Activated T-helper 17 cell treated with anti-CD3 and anti-CD28 coated beads, Interleukin-2, amount 50 U/mL, for 72 hours (primary cell): ENCODE measurements at regions not wholly inside any gene's neighbourhood (a gene's known extent, or its start where the extent isn't known, plus 50 kb on each side); places are given as distances from the start of the nearest gene placed in this dataset.
"Not testable (repeated sequence)": the region's sequence is repeated elsewhere in the genome, so short reads cannot be mapped to it uniquely, and the experiment has no call there.

Experiments
- ATAC-seq: fragments of 150-1000 bp; cut with Tn5 transposase; replicated peaks from 2 replicates; pipeline ENCODE4 v1.10.0; 2021; ENCODE audit warnings: mild to moderate bottlenecking, moderate library complexity
- H3K27ac Mint-ChIP-seq: one replicate; pipeline ENCODE4 v1.8.0; 2022; ENCODE audit warnings: mixed read lengths
- H3K27me3 Mint-ChIP-seq: one replicate; pipeline ENCODE4 v1.8.0; 2022; ENCODE audit warnings: mixed read lengths
- H3K36me3 Mint-ChIP-seq: one replicate; pipeline ENCODE4 v1.8.0; 2022; ENCODE audit warnings: low read depth, mild to moderate bottlenecking, mixed read lengths
- H3K4me1 Mint-ChIP-seq: one replicate; pipeline ENCODE4 v1.8.0; 2022; ENCODE audit warnings: mixed read lengths
- H3K4me3 Mint-ChIP-seq: one replicate; pipeline ENCODE4 v1.8.0; 2022; ENCODE audit warnings: mild to moderate bottlenecking, mixed read lengths
- H3K9me3 Mint-ChIP-seq: one replicate; pipeline ENCODE4 v1.8.0; 2022; ENCODE audit warnings: mixed read lengths

DNA sequence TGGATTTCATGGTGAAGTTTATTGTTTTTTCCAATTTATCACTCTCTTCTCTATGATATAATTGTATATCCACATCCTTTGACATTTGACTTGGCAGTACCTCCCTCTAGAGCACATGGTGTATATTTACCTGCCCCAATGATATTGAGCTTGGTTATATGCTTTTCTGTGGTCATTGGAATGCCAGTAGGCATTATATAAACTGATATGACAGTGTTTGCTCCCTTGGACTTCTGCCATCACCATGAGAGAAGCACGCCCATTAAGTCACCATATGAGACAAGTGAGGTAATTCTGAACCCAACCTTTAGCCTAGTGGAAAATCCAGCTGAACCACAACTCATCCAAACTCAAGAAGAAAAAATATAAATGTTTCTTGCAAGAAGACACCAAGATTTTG lies 2761.5 kb downstream of the ARAP2 start:
- Mint-ChIP-seq H3K4me1 (no peaks in the 10 kb centered on the region), H3K4me3 (no peak overlapping the region), H3K27ac (no peak overlapping the region), H3K9me3 (peaks cover 6% of the 10 kb centered on the region), H3K27me3 (no peaks in the 10 kb centered on the region), H3K36me3 (no peaks in the 10 kb centered on the region)
- ATAC-seq, result no peak

DNA sequence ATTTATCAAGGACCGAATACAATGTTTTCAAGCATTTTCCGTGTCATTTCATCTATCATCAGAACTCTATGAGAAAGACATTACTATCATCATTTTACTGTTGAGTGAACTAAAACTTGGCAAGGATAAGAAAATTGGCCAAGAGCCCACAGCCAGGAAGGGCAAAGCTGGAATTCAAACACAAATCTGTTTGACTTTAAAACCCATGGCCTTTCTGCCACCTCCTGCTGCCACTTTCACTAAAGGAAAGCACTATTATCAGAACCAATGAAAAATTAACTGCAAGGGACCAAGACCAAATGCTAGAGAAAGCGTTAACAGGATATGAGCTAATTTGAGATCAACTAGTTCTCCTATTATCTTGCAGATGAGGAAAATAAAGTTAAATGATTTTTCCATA lies 2759.2 kb downstream of the ARAP2 start:
- ATAC-seq, result no peak
- Mint-ChIP-seq H3K4me1 (no peaks in the 10 kb centered on the region), H3K27me3 (no peaks in the 10 kb centered on the region), H3K27ac (no peak overlapping the region), H3K9me3 (peaks cover 6% of the 10 kb centered on the region), H3K36me3 (no peaks in the 10 kb centered on the region), H3K4me3 (no peak overlapping the region)

DNA sequence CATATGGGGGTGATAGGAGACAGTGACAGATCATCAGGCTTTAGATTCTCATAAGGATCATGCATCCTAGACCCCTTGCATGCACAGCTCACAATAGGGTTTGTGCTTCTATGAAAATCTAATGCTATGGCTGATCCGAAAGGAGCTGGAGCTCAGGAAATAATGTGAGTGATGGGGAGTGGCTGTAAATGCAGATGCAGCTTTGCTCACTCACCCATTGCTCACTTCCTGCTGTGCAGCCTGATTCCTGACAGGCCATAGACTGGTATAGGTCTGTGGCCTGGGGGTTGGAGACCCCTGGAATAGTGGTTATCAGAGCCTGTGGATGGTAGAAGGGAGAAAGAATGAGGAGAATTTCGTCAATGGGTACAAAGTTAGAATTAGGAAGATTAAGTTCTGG lies 2751.1 kb downstream of the ARAP2 start:
- no peak overlapping the region for H3K4me3 Mint-ChIP-seq
- no peak for ATAC-seq
- H3K27me3 Mint-ChIP-seq, result no peaks in the 10 kb centered on the region
- H3K4me1 Mint-ChIP-seq, result no peaks in the 10 kb centered on the region
- no peaks in the 10 kb centered on the region for H3K36me3 Mint-ChIP-seq
- H3K27ac Mint-ChIP-seq, result no peak overlapping the region
- no peaks in the 10 kb centered on the region for H3K9me3 Mint-ChIP-seq

DNA sequence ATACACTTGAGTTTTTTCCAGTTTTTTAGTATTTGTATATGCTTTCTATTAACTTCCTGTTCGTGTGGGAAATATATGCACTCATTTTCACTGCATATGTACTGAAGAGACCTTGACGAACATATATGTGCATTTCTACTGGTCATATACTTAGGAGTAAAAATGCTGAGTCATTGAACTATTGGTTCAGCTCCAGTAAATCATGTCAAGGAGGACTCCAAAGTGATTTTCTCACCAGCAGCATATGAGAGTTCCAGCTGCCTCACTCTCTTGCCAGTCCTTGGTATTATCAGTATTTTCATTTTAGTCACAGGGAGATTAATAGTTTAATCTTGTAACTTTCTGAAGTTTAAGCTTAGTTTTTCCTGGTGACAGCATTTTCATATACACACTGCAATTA lies 2750.2 kb downstream of the ARAP2 start:
- no peak overlapping the region for H3K27ac Mint-ChIP-seq
- H3K27me3 Mint-ChIP-seq, result no peaks in the 10 kb centered on the region
- no peak for ATAC-seq
- H3K9me3 Mint-ChIP-seq, result no peaks in the 10 kb centered on the region
- no peaks in the 10 kb centered on the region for H3K36me3 Mint-ChIP-seq
- H3K4me3 Mint-ChIP-seq, result no peak overlapping the region
- no peaks in the 10 kb centered on the region for H3K4me1 Mint-ChIP-seq

DNA sequence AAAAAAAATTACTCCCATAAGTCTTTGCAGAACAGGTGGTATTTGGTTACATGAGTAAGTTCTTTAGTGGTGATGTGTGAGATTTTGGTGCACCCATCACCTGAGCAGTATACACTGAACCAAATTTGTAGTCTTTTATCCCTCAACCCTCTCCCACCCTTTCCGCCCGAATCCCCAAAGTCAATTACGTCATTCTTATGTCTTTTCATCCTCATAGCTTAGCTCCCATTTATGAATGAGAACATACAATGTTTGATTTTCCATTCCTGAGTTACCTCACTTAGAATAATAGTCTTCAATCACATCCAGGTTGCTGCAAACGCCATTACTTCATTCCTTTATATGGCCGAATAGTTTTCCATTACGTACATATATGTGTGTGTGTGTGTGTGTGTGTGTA lies 2742.7 kb downstream of the ARAP2 start:
- H3K27me3 Mint-ChIP-seq, ATAC-seq, H3K9me3 Mint-ChIP-seq, H3K27ac Mint-ChIP-seq, H3K4me1 Mint-ChIP-seq, H3K36me3 Mint-ChIP-seq, H3K4me3 Mint-ChIP-seq: not testable (repeated sequence)

DNA sequence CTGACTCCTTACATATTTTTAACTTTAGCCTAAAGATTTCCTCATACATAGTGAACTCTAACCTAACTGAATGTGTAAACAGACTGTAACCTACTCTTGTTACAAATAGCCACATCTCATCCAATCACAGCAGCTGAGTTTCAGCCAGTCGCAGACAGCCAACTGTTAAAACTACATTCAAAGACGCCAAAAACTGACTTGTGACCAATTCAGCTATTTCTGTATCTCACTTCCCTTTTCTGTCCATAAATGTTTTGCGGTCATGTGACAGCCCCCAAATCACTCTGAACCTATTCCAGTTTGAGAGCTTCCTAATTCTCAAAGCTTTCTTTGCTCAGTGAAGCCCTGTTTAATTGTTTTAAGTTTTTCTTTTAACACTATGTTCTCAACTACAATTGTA lies 2731.9 kb downstream of the ARAP2 start:
- H3K27me3 Mint-ChIP-seq, result no peaks in the 10 kb centered on the region
- peaks cover 11% of the 10 kb centered on the region for H3K9me3 Mint-ChIP-seq
- H3K27ac Mint-ChIP-seq, result no peak overlapping the region
- ATAC-seq, result no peak
- no peaks in the 10 kb centered on the region for H3K4me1 Mint-ChIP-seq
- H3K36me3 Mint-ChIP-seq, result no peaks in the 10 kb centered on the region
- no peak overlapping the region for H3K4me3 Mint-ChIP-seq

DNA sequence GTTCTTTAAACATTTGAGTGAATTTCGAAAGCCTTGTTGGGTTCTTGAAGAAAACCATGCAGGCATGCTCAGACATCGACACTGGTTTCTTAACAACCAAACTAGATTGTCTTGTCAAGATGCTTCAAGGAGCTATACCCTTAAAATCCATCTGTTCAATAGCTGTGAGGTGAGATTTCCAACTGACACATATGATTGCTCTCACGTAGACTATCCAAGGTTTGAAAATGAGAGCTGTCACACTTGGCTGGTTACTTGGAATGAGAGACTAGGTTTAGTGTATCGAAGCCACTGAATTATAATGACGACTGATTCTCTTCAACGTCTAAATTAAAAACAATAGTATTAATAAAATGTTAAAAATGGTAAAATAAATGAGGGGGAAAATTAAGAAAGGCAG lies 2725.5 kb downstream of the ARAP2 start:
- Mint-ChIP-seq H3K9me3 (peaks cover 18% of the 10 kb centered on the region), H3K27me3 (no peaks in the 10 kb centered on the region), H3K4me1 (no peaks in the 10 kb centered on the region), H3K36me3 (no peaks in the 10 kb centered on the region), H3K4me3 (no peak overlapping the region), H3K27ac (no peak overlapping the region)
- ATAC-seq, result no peak

DNA sequence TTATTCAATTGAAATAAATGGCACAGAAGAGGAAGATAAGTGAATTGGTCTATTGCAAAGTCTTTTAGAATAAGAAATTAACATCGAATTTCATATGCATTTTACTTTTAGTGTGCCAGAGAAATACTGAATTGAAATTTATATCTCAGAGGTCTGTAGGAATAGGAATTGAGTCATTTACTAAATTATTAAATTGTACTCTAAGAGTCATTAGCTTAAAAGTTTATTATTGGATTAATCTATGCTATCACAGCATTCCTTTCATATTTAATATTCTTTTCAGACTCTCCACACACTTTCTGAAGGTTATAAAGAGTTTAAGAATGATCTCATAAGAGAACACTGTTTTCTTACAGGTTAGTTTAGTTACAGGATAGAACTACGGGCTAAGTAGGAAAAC lies 2711.5 kb downstream of the ARAP2 start:
- no peaks in the 10 kb centered on the region for H3K4me1 Mint-ChIP-seq
- ATAC-seq, result no peak
- H3K27ac Mint-ChIP-seq, result no peak overlapping the region
- H3K27me3 Mint-ChIP-seq, result no peaks in the 10 kb centered on the region
- H3K36me3 Mint-ChIP-seq, result no peaks in the 10 kb centered on the region
- peaks cover 8% of the 10 kb centered on the region for H3K9me3 Mint-ChIP-seq
- no peak overlapping the region for H3K4me3 Mint-ChIP-seq

DNA sequence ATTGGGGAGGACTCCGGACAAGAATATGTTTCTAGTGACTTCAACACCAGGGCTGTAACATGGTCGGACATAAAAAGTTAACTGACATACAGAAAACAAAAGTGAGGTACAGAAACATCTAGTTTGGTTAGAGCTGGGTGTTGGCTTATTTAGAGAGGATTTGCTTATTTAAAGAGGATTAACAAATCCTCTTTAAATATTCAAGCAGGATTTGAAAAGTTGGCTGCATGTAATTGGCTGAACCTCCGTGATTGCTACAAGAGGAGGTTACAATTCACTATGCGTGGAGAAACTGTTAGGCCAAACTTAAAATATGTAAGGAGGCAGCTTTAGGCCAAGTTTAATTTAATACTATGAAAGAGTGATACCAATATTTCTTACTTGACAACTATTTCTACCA lies 2707.4 kb downstream of the ARAP2 start:
- H3K27ac Mint-ChIP-seq, result no peak overlapping the region
- H3K27me3 Mint-ChIP-seq, result no peaks in the 10 kb centered on the region
- no peak for ATAC-seq
- H3K9me3 Mint-ChIP-seq, result peaks cover 8% of the 10 kb centered on the region
- no peaks in the 10 kb centered on the region for H3K4me1 Mint-ChIP-seq
- H3K36me3 Mint-ChIP-seq, result no peaks in the 10 kb centered on the region
- no peak overlapping the region for H3K4me3 Mint-ChIP-seq

DNA sequence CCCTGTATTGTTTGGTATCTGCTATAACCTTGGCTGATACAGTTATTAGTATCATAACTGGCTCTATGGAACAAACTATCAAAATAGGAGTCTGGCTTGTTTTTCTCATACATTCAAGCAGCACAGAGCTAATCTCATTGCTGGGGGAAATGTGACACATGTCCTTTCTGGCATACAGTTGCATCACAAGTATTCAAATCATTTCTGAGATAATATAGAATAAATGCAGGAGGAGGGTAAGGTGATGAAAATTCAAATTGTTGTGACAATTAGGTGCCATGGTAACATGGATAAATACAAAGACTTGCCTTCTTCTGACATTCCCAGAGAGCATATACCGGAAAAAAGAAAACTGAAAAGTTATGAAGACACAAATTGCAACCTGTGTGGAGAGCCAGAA lies 2706.8 kb downstream of the ARAP2 start:
- no peak overlapping the region for H3K4me3 Mint-ChIP-seq
- ATAC-seq, result no peak
- H3K9me3 Mint-ChIP-seq, result peaks cover 8% of the 10 kb centered on the region
- no peaks in the 10 kb centered on the region for H3K4me1 Mint-ChIP-seq
- no peak overlapping the region for H3K27ac Mint-ChIP-seq
- H3K27me3 Mint-ChIP-seq, result no peaks in the 10 kb centered on the region
- H3K36me3 Mint-ChIP-seq, result no peaks in the 10 kb centered on the region

DNA sequence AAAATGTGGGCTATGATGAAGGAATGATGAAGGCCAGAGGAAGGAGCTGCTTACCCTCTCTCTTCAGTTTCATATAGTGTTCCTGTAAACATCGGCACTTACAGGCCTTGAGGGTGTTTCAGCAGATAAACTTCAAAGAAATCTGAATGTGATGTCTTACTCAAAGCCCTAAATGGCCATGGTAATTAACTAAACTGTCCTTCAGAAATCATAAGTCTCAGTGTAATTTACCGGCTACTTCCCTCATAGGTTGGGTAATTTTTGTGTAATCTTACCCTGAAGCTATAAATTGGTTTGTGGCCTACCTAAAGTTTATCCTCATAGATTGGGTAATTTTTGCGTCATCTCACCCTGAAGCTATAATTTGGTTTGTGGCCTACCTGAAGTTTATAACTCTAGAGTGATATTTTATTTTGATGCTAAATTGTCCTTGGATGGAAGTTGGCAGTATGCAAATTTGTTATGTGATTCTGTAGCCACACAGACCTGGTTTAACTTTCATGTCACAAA lies 2700.3 kb downstream of the ARAP2 start:
- no peaks in the 10 kb centered on the region for H3K4me1 Mint-ChIP-seq
- peaks cover 9% of the 10 kb centered on the region for H3K9me3 Mint-ChIP-seq
- no peaks in the 10 kb centered on the region for H3K27me3 Mint-ChIP-seq
- no peak for ATAC-seq
- H3K4me3 Mint-ChIP-seq, result no peak overlapping the region
- H3K27ac Mint-ChIP-seq, result no peak overlapping the region
- H3K36me3 Mint-ChIP-seq, result no peaks in the 10 kb centered on the region

DNA sequence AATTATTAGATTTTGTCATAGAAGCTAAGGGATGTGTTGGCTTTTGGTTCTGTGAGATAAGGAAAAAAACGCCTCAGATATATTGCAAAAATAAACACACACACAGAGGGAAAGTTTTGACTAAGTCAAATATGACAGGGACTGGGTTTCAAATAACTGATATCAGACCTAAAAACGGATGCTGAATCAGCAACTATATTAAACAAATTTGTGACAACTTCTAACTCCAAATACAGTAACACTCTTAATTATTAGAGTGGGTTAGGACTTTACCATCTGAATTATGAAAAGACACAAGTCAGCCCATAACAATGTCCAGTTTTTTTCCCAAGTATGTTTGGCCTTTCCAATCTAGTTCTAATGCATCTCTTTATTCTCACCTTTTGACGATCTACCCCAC lies 2693.1 kb downstream of the ARAP2 start:
- no peaks in the 10 kb centered on the region for H3K4me1 Mint-ChIP-seq
- no peaks in the 10 kb centered on the region for H3K27me3 Mint-ChIP-seq
- H3K27ac Mint-ChIP-seq, result no peak overlapping the region
- H3K36me3 Mint-ChIP-seq, result no peaks in the 10 kb centered on the region
- no peak for ATAC-seq
- H3K9me3 Mint-ChIP-seq, result peaks cover 31% of the 10 kb centered on the region
- H3K4me3 Mint-ChIP-seq, result no peak overlapping the region

DNA sequence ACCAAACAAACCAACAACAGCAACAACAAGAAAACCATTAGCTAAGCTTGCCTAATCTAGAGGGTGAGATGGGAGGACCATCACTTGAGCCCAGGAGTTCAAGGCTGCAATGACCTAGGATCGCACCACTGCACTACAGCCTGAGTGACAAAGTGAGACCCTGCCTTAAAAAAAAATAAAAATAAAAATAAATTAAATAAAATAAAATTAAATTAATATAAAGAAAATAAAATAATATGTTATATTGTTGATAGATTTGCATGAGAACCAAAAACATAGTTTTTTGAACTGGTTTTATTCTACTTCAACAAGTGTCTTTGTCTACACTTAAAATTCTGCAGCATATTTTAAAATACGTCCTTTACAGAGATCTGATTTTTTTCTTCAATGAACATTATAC lies 2683.1 kb downstream of the ARAP2 start:
- H3K9me3 Mint-ChIP-seq, result no peaks in the 10 kb centered on the region
- no peak for ATAC-seq

DNA sequence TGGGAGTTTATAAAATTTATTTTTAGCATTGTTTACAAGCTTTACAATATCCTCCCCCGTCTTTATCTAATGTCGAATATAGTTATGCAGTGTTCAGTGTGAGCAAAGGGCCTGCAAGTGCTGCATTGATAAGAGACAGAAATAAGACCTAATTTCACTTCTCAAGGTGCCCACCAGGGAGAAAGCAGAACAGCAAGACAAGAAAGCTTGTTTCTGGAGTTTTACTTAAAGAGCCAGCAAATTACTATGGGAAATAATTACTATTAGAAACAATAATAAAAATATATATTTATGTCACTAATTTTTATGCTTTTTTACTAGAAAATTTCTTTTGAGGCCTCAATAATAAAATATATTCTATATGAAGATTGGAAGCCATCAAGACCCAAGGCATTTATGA lies 2677.7 kb downstream of the ARAP2 start:
- H3K36me3 Mint-ChIP-seq, result no peaks in the 10 kb centered on the region
- H3K27me3 Mint-ChIP-seq, result no peaks in the 10 kb centered on the region
- ATAC-seq, result no peak
- no peaks in the 10 kb centered on the region for H3K4me1 Mint-ChIP-seq
- H3K27ac Mint-ChIP-seq, result no peak overlapping the region
- peaks cover 3% of the 10 kb centered on the region for H3K9me3 Mint-ChIP-seq
- no peak overlapping the region for H3K4me3 Mint-ChIP-seq

More for the DNA sequence above, 2683.1 kb downstream of the ARAP2 start:
- Mint-ChIP-seq H3K27me3 (no peaks in the 10 kb centered on the region), H3K4me1 (no peaks in the 10 kb centered on the region), H3K27ac (no peak overlapping the region), H3K36me3 (no peaks in the 10 kb centered on the region), H3K4me3 (no peak overlapping the region)

DNA sequence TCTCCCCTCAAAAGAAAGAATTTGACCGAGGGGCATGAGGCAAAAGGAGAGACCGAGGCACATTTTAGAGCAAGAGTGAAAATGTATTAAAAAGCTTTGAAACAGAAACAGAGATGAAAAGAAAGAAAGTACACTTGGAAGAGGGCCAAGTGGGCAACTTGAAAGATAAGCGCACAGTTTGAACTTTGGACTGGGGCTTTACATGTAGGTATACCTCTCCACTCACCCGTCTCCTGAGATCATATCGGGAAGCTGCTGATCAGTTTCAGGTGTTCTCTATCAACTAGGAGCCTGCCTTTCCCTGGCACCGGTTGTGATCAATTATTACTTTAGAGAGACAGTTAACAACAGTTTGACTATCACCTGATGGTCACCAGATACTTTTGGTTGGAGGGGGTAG lies 2666.5 kb downstream of the ARAP2 start:
- no peak for ATAC-seq
- Mint-ChIP-seq H3K27ac (no peak overlapping the region), H3K9me3 (peaks cover 12% of the 10 kb centered on the region), H3K4me3 (no peak overlapping the region), H3K4me1 (no peaks in the 10 kb centered on the region), H3K27me3 (no peaks in the 10 kb centered on the region), H3K36me3 (no peaks in the 10 kb centered on the region)

DNA sequence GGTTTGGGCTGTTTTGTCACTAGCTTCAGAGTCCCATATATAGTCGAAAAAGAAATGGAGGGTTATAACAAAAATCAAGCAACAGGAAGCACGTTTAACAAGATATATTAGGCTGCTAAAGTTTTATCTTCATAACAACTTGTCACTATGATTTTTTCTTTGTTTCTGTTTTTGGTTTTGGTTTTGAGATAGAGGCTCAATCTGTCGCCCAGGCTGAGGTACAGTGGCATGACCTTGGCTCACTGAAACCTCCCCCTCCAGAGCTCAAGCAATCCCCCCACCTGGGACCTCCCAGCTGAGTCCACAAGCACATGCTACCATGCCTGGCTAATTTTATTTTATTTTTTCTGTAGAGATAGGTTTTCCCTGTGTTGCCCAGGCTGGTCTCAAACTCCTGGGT lies 2664.4 kb downstream of the ARAP2 start:
- Mint-ChIP-seq H3K27me3 (no peaks in the 10 kb centered on the region), H3K4me3 (no peak overlapping the region), H3K9me3 (peaks cover 12% of the 10 kb centered on the region), H3K4me1 (no peaks in the 10 kb centered on the region), H3K36me3 (no peaks in the 10 kb centered on the region), H3K27ac (no peak overlapping the region)
- no peak for ATAC-seq
